ENCODE measurements at regions not wholly inside any gene's neighbourhood (a gene's known extent, or its start where the extent isn't known, plus 50 kb on each side); places are given as distances from the start of the nearest gene placed in this dataset.

GRCh38 chr12:59977779-59978178, 381.9 kb downstream of the SLC16A7 start:
- no peak for DNase-seq (ENCODE audit: low read depth, low spot score)
- no peak overlapping the region for H3K4me3 ChIP-seq (replicated peaks in 1 of 2; ENCODE audit: low read depth in 1 of 2, low read length in 2 of 2)
- RAD21 ChIA-PET (ENCODE audit: low non-redundant PET in 1 of 2, low total read pairs in 2 of 2, uncharacterized antibody in 2 of 2, unreplicated experiment in 2 of 2): no interaction called here
- no peaks in the 10 kb centered on the region for H3K9me2 ChIP-seq (ENCODE audit: insufficient read depth)
- H2AFZ ChIP-seq (ENCODE audit: low read depth, low read length, poor library complexity, severe bottlenecking): no peak overlapping the region
- H3K4me1 ChIP-seq (ENCODE audit: control insufficient read depth in 1 of 2, insufficient read depth in 2 of 2, low read length in 2 of 2): peaks cover 8 to 17% of the 10 kb centered on the region in 2 experiments; a peak in 3 of 4 replicates
- no peaks in the 10 kb centered on the region for H3K36me3 ChIP-seq (ENCODE audit: control insufficient read depth in 1 of 2, insufficient read depth in 2 of 2, low read length in 2 of 2)
- no peak overlapping the region for H3K4me2 ChIP-seq (ENCODE audit: low read length)
- CTCF ChIA-PET: no interaction called here
- H3K9ac ChIP-seq (ENCODE audit: low read length): no peak overlapping the region
- ATAC-seq: no peak
- POLR2A ChIA-PET: no interaction called here
- no peak overlapping the region for H3K27ac ChIP-seq (ENCODE audit: low read depth, low read length)
- no TSS peak for BruUV-seq (replicated peaks)
- intact Hi-C loops (cut with micrococcal nuclease): no loop called here
- H3K79me2 ChIP-seq (ENCODE audit: insufficient read depth, low read length): no peaks in the 10 kb centered on the region
- H3K9me3 ChIP-seq (ENCODE audit: control insufficient read depth in 1 of 2, insufficient read depth in 1 of 2, low read depth in 1 of 2, low read length in 2 of 2): no peaks in the 10 kb centered on the region
- TF ChIP-seq SP1 (IDR thresholded peaks at IDR 0.05; ENCODE audit: low read depth) (no peak), CTCF (IDR thresholded peaks at IDR 0.05 in 2 of 3, conservative IDR thresholded peaks at IDR 0.05 in 1 of 3; ENCODE audit: borderline replicate concordance in 1 of 3, insufficient read depth in 1 of 3, low read depth in 2 of 3, low read length in 2 of 3) (no peak), CEBPB (IDR thresholded peaks at IDR 0.05; ENCODE audit: low read depth) (no peak), REST (IDR thresholded peaks at IDR 0.05; ENCODE audit: low read depth) (no peak), FOSL1 (IDR thresholded peaks at IDR 0.05; ENCODE audit: low read depth) (no peak), ATF3 (IDR thresholded peaks at IDR 0.05) (no peak), EZH2 (IDR thresholded peaks at IDR 0.05) (no peak), TCF7L2 (IDR thresholded peaks at IDR 0.05; ENCODE audit: borderline replicate concordance, extremely low read depth, insufficient read depth, insufficient read length) (no peak), ZFX (IDR thresholded peaks at IDR 0.05) (no peak)
- H3K27me3 ChIP-seq (ENCODE audit: insufficient read depth, low read length): no peaks in the 10 kb centered on the region
- no peaks in the 10 kb centered on the region for H4K20me1 ChIP-seq (ENCODE audit: insufficient read depth)
